SK-N-SH (cell line): ENCODE measurements at regions not wholly inside any gene's neighbourhood (a gene's known extent, or its start where the extent isn't known, plus 50 kb on each side); places are given as distances from the start of the nearest gene placed in this dataset.
A peak's percentile ranks its signal among the peaks of the same experiment; 100 is the strongest.

Experiments used
- CTCF ChIA-PET: fragments of 300-600, 350-600 bp; formaldehyde crosslinking; extraction: SDS; loops from one replicate; lab custom pipeline; 2021; lab: Yijun Ruan, JAX
- POLR2A ChIA-PET: fragments of 350-600 bp; sonication (Branson Sonifier 250); formaldehyde crosslinking; extraction: SDS; loops from one replicate; lab custom pipeline; 2020; ENCODE audit warnings: antibody characterized with exemption, inconsistent platforms; lab: Yijun Ruan, JAX
- DNase-seq: peaks from one replicate; pipeline ENCODE4 v3.0.0; 2012
- H2AFZ ChIP-seq: fragments of 200-600 bp; sonication (generic); 2 replicates; pipeline ENCODE4 v1.8.1; 2016; ENCODE audit warnings: antibody characterized with exemption, mild to moderate bottlenecking, low read depth
- H3F3A ChIP-seq: fragments of 200-600 bp; sonication (generic); replicated peaks from 2 replicates; pipeline ENCODE3; 2016; ENCODE audit warnings: antibody characterized with exemption, mild to moderate bottlenecking; ENCODE audit not compliant: insufficient read depth
- H3K27ac ChIP-seq, 2 experiments: fragments of 200-500 bp in 1 of 2; fragments of 200-600 bp in 1 of 2; sonication (Bioruptor generic) in 1 of 2; sonication (generic), shearing (Covaris generic) in 1 of 2; 2 replicates each; pipeline versions ENCODE4 v1.5.1 to v1.6.1; 2014 to 2016; ENCODE audit warnings: low read depth in 2 of 2, inconsistent platforms in 1 of 2, low read length in 1 of 2, mild to moderate bottlenecking in 1 of 2, mixed read lengths in 1 of 2
- H3K27me3 ChIP-seq: fragments of 200-600 bp; sonication (generic), shearing (Covaris generic); 2 replicates; pipeline ENCODE4 v1.6.1; 2016; ENCODE audit warnings: mixed run types; ENCODE audit not compliant: insufficient read depth
- H3K36me3 ChIP-seq, 2 experiments: fragments of 200-500 bp in 1 of 2; fragments of 200-600 bp in 1 of 2; sonication (Bioruptor generic) in 1 of 2; sonication (generic) in 1 of 2; replicated peaks in 1 of 2; 2 replicates each; pipeline versions ENCODE3 to v1.5.1; 2014 to 2016; ENCODE audit warnings: low read length in 1 of 2, mild to moderate bottlenecking in 1 of 2; ENCODE audit not compliant: insufficient read depth in 2 of 2, control insufficient read depth in 1 of 2
- H3K4me1 ChIP-seq, 2 experiments: fragments of 200-500 bp in 1 of 2; fragments of 200-600 bp in 1 of 2; sonication (Bioruptor generic) in 1 of 2; sonication (generic), shearing (Covaris generic) in 1 of 2; 2 replicates each; pipeline versions ENCODE4 v1.5.1 to v1.6.1; 2014 to 2016; ENCODE audit warnings: low read depth in 1 of 2, low read length in 1 of 2, mixed run types in 1 of 2; ENCODE audit not compliant: insufficient read depth in 2 of 2, control insufficient read depth in 1 of 2
- H3K4me2 ChIP-seq: fragments of 200-600 bp; sonication (generic), shearing (Covaris generic); 2 replicates; pipeline ENCODE4 v1.6.1; 2017; ENCODE audit warnings: mixed run types
- H3K4me3 ChIP-seq, 2 experiments: fragments of 200-500 bp in 1 of 2; fragments of 200-600 bp in 1 of 2; sonication (Bioruptor generic) in 1 of 2; sonication (generic), shearing (Covaris generic) in 1 of 2; 2 replicates each; pipeline versions ENCODE4 v1.5.1 to v1.8.1; 2014 to 2016; ENCODE audit warnings: low read depth in 2 of 2, inconsistent platforms in 1 of 2, low read length in 1 of 2, mild to moderate bottlenecking in 1 of 2, mixed read lengths in 1 of 2, moderate library complexity in 1 of 2
- H3K79me2 ChIP-seq: fragments of 200-600 bp; sonication (generic); 2 replicates; pipeline ENCODE4 v1.8.1; 2017; ENCODE audit warnings: mild to moderate bottlenecking; ENCODE audit not compliant: insufficient read depth
- H3K9ac ChIP-seq: fragments of 200-600 bp; sonication (generic); 2 replicates; pipeline ENCODE4 v1.6.1; 2017; ENCODE audit warnings: mixed run types
- H3K9me2 ChIP-seq: fragments of 200-600 bp; sonication (generic); 2 replicates; pipeline ENCODE4 v1.6.1; 2017; ENCODE audit warnings: mixed run types
- H3K9me3 ChIP-seq: fragments of 200-600 bp; sonication (generic); 2 replicates; pipeline ENCODE4 v1.6.1; 2017; ENCODE audit warnings: mixed run types, mild to moderate bottlenecking, moderate library complexity
- H4K20me1 ChIP-seq: fragments of 200-600 bp; sonication (generic); 2 replicates; pipeline ENCODE4 v1.6.1; 2017; ENCODE audit warnings: mild to moderate bottlenecking, mixed run types; ENCODE audit not compliant: insufficient read depth
- CHD2 ChIP-seq: fragments of 150-350 bp; IDR thresholded peaks from 2 replicates; pipeline ENCODE4 v1.6.1; 2018; ENCODE audit warnings: low read length; ENCODE audit not compliant: partially characterized antibody
- CTCF ChIP-seq: fragments of 200-600 bp; sonication (generic); IDR thresholded peaks from 2 replicates; pipeline ENCODE4 v1.6.1; 2017; ENCODE audit warnings: antibody characterized with exemption, mild to moderate bottlenecking, moderate library complexity
- GABPA ChIP-seq: IDR thresholded peaks from 2 replicates; pipeline ENCODE4 v1.4.0; 2012; ENCODE audit warnings: low read depth, mild to moderate bottlenecking
- GATA2 ChIP-seq: sonication (generic); formaldehyde crosslinking; IDR thresholded peaks from 2 replicates; pipeline ENCODE4 v1.5.0; 2020; ENCODE audit warnings: mild to moderate bottlenecking, missing genetic modification reagents
- JUND ChIP-seq: IDR thresholded peaks from 2 replicates; pipeline ENCODE4 v1.4.0; 2012
- MEF2A ChIP-seq: IDR thresholded peaks from 2 replicates; pipeline ENCODE4 v1.4.0; 2012; ENCODE audit warnings: low read depth, borderline replicate concordance
- POLR2AphosphoS5 ChIP-seq: IDR thresholded peaks from 2 replicates; pipeline ENCODE4 v1.6.1; 2012; ENCODE audit warnings: low read depth, low read length
- RAD21 ChIP-seq: IDR thresholded peaks from 2 replicates; pipeline ENCODE4 v1.6.1; 2012; ENCODE audit warnings: mild to moderate bottlenecking, low read length
- REST ChIP-seq: IDR thresholded peaks from 2 replicates; pipeline ENCODE4 v1.6.1; 2012; ENCODE audit warnings: mild to moderate bottlenecking, low read depth, low read length, moderate library complexity
- TCF12 ChIP-seq: IDR thresholded peaks from 2 replicates; pipeline ENCODE4 v1.4.0; 2012
- USF1 ChIP-seq: IDR thresholded peaks from 2 replicates; pipeline ENCODE4 v1.4.0; 2012; ENCODE audit warnings: low read depth, borderline replicate concordance
- WGBS: methylation state at CpG from one replicate; pipeline ENCODE4 v1.1.6; 2017; ENCODE audit warnings: low lambda C conversion rate; 5-methylcytosine and 5-hydroxymethylcytosine counted together

GRCh38 chr1:48105165-48105564, 108.0 kb upstream of the TRABD2B start:
- Histone ChIP-seq H2AFZ (no peak overlapping the region), H3K36me3 (no peaks in the 10 kb centered on the region)
- DNase-seq, result no peak
- TF ChIP-seq TCF12, result no peak
- no peak for TF ChIP-seq USF1
- no peak for TF ChIP-seq REST
- peak; percentile 12; the same call in 1 of the 2 replicates for TF ChIP-seq RAD21
- no peak for TF ChIP-seq POLR2AphosphoS5
- peak; percentile 47 for TF ChIP-seq CTCF
- no peak for TF ChIP-seq GATA2 (CRISPR knock-in tag)
- no peak for TF ChIP-seq CHD2
- TF ChIP-seq, all 33 proteins: peak for 2
- Histone ChIP-seq H3K4me2 (no peak overlapping the region), H3K27me3 (no peaks in the 10 kb centered on the region), H3K4me1 (no peaks in the 10 kb centered on the region), H3K79me2 (no peaks in the 10 kb centered on the region), H3K4me3 (no peak overlapping the region), H3K9ac (no peak overlapping the region), H3K27ac (no peak overlapping the region), H3K9me3 (no peaks in the 10 kb centered on the region), H3K9me2 (no peaks in the 10 kb centered on the region), H3F3A (no peaks in the 10 kb centered on the region), H4K20me1 (0 out of 2 replicates have a peak, but pooled peaks cover 2% of the 10 kb centered on the region)
- ChIA-PET CTCF (interaction anchor here (1.1 to 6.0 kb wide), 3 partner anchors 12 to 682 kb away, joined by 3 to 76 read pairs (median 18); no protein-coding TSS in a partner anchor), POLR2A (no interaction called here)
- WGBS, result 45% methylated on average over 3 of the region's 3 CpGs

GRCh38 chr1:48103495-48103894, 106.3 kb upstream of the TRABD2B start:
- DNase-seq, result no peak
- Histone ChIP-seq H3K9me2 (no peaks in the 10 kb centered on the region), H3K4me2 (no peak overlapping the region), H3K4me3 (no peak overlapping the region), H3K9me3 (no peaks in the 10 kb centered on the region), H3F3A (no peaks in the 10 kb centered on the region), H3K27me3 (no peaks in the 10 kb centered on the region), H3K4me1 (no peaks in the 10 kb centered on the region), H3K9ac (no peak overlapping the region), H4K20me1 (0 out of 2 replicates have a peak, but pooled peaks cover 2% of the 10 kb centered on the region), H3K36me3 (no peaks in the 10 kb centered on the region), H3K27ac (no peak overlapping the region), H3K79me2 (no peaks in the 10 kb centered on the region), H2AFZ (no peak overlapping the region)
- CTCF ChIA-PET, result interaction anchor here (6.0 kb wide), 1 partner anchor 99 kb away, joined by 76 read pairs; no protein-coding TSS in a partner anchor
- 48% methylated on average over 6 of the region's 6 CpGs for WGBS
- TF ChIP-seq GATA2 (CRISPR knock-in tag), result no peak
- TF ChIP-seq GABPA, result no peak
- TF ChIP-seq USF1, result no peak
- no peak for TF ChIP-seq JUND
- TF ChIP-seq MEF2A, result no peak
- TF ChIP-seq POLR2AphosphoS5, result no peak
- TF ChIP-seq CTCF, result no peak
- POLR2A ChIA-PET, result no interaction called here
